Endothelial cell of umbilical vein (primary cell): ENCODE measurements at regions not wholly inside any gene's neighbourhood (a gene's known extent, or its start where the extent isn't known, plus 50 kb on each side); places are given as distances from the start of the nearest gene placed in this dataset.

Experiments
- BruUV-seq: library from RNA; stranded (reverse); fragments of 400-500 nt; replicated peaks from 2 replicates; lab custom pipeline; 2021; lab: Mats Ljungman, UMichigan
- CTCF ChIA-PET: fragments of 300-600, 350-600 bp; sonication (Branson Sonifier 250); formaldehyde crosslinking; loops from one replicate; lab custom pipeline; 2021; ENCODE audit warnings: antibody characterized with exemption, inconsistent platforms; lab: Charles Lee
- POLR2A ChIA-PET: fragments of 300-600, 350-600 bp; sonication (Branson Sonifier 250); formaldehyde crosslinking; loops from one replicate; lab custom pipeline; 2021; ENCODE audit warnings: antibody characterized with exemption, inconsistent platforms; lab: Charles Lee
- DNase-seq: peaks from one replicate; pipeline ENCODE4 v3.0.0-alpha.2; 2011; ENCODE audit warnings: low read depth, low spot score
- FAIRE-seq: peaks from 2 replicates; lab custom pipeline; 2011; peaks lifted over from hg19 to GRCh38; lab: Jason Lieb, UNC
- H2AFZ ChIP-seq: 2 replicates; pipeline ENCODE4 v1.6.0; 2012; ENCODE audit warnings: low read depth, low read length, control low read depth, inconsistent platforms
- H3K27ac ChIP-seq: 2 replicates; pipeline ENCODE4 v1.5.1; 2011; ENCODE audit warnings: low read depth, mild to moderate bottlenecking, control low read depth, low read length, moderate library complexity; ENCODE audit not compliant: insufficient read depth
- H3K27me3 ChIP-seq, 2 experiments: 2 replicates each; pipeline versions ENCODE4 v1.6.0 to v1.6.1; 2011; ENCODE audit warnings: low read length in 2 of 2, mixed read lengths in 1 of 2; ENCODE audit not compliant: control insufficient read depth in 2 of 2, insufficient read depth in 2 of 2
- H3K36me3 ChIP-seq, 2 experiments: 2 replicates in 1 of 2; 3 replicates in 1 of 2; pipeline ENCODE4 v1.5.1; 2011; ENCODE audit warnings: low read length in 2 of 2, mild to moderate bottlenecking in 1 of 2, moderate library complexity in 1 of 2; ENCODE audit not compliant: control insufficient read depth in 2 of 2, insufficient read depth in 2 of 2; ENCODE audit errors: extremely low read depth in 1 of 2
- H3K4me1 ChIP-seq: 3 replicates; pipeline ENCODE4 v1.5.1; 2011; ENCODE audit warnings: mild to moderate bottlenecking, low read length; ENCODE audit not compliant: control insufficient read depth, insufficient read depth; ENCODE audit errors: extremely low read depth
- H3K4me2 ChIP-seq: 2 replicates; pipeline ENCODE4 v1.6.1; 2011; ENCODE audit warnings: low read length, control low read depth, mixed read lengths; ENCODE audit not compliant: insufficient read depth
- H3K4me3 ChIP-seq, 3 experiments: fragments of 200-600 bp in 1 of 3; sonication (generic), shearing (Covaris generic) in 1 of 3; replicated peaks in 1 of 3; 2 replicates each; pipeline ENCODE4 v1.5.1; 2011 to 2016; ENCODE audit warnings: control low read depth in 3 of 3, low read length in 3 of 3, mild to moderate bottlenecking in 2 of 3, inconsistent platforms in 1 of 3, low read depth in 1 of 3, moderate library complexity in 1 of 3; ENCODE audit not compliant: insufficient read depth in 1 of 3
- H3K79me2 ChIP-seq: 2 replicates; pipeline ENCODE4 v1.6.0; 2012; ENCODE audit warnings: low read length, inconsistent platforms; ENCODE audit not compliant: control insufficient read depth, insufficient read depth
- H3K9ac ChIP-seq: replicated peaks from 2 replicates; pipeline ENCODE3; 2011; ENCODE audit warnings: low read length, control low read depth; ENCODE audit not compliant: insufficient read depth; ENCODE audit errors: extremely low read depth
- H3K9me1 ChIP-seq: replicated peaks from 3 replicates; pipeline ENCODE4 v1.6.0; 2011; ENCODE audit warnings: mild to moderate bottlenecking, low read length; ENCODE audit not compliant: control insufficient read depth, insufficient read depth; ENCODE audit errors: extremely low read depth
- H3K9me3 ChIP-seq: replicated peaks from 2 replicates; pipeline ENCODE4 v1.5.1; 2012; ENCODE audit warnings: low read length, inconsistent platforms; ENCODE audit not compliant: control insufficient read depth, insufficient read depth
- H4K20me1 ChIP-seq: replicated peaks from 2 replicates; pipeline ENCODE3; 2011; ENCODE audit warnings: mild to moderate bottlenecking, low read length; ENCODE audit not compliant: control insufficient read depth, insufficient read depth; ENCODE audit errors: extremely low read depth
- EZH2 ChIP-seq: IDR thresholded peaks from 2 replicates; pipeline ENCODE4 v1.6.1; 2012; ENCODE audit warnings: borderline replicate concordance, low read depth, mild to moderate bottlenecking, moderate library complexity, low read length, inconsistent platforms; ENCODE audit not compliant: severe bottlenecking
- FOS ChIP-seq: IDR thresholded peaks from 2 replicates; pipeline ENCODE4 v1.6.1; 2011; ENCODE audit warnings: mild to moderate bottlenecking, low read length, moderate library complexity, borderline replicate concordance; ENCODE audit not compliant: insufficient read depth
- GATA2 ChIP-seq: IDR thresholded peaks from 2 replicates; pipeline ENCODE4 v1.7.0; 2011; ENCODE audit warnings: low read depth, mild to moderate bottlenecking, moderate library complexity, mixed read lengths, low read length; ENCODE audit not compliant: insufficient read length, insufficient read depth
- JUN ChIP-seq: IDR thresholded peaks from 2 replicates; pipeline ENCODE4 v1.6.1; 2011; ENCODE audit warnings: borderline replicate concordance, low read depth; ENCODE audit not compliant: insufficient read length, insufficient read depth
- MAX ChIP-seq: IDR thresholded peaks from 2 replicates; pipeline ENCODE4 v1.6.1; 2011; ENCODE audit not compliant: insufficient read depth, insufficient read length
- MYC ChIP-seq: IDR thresholded peaks from one replicate; pipeline ENCODE4 v1.6.1; 2011; ENCODE audit warnings: mild to moderate bottlenecking, low read depth, low read length
- POLR2A ChIP-seq: IDR thresholded peaks from 2 replicates; pipeline ENCODE4 v1.6.1; 2012; ENCODE audit warnings: low read depth, mild to moderate bottlenecking, control low read depth, low read length
- POLR2AphosphoS5 ChIP-seq: IDR thresholded peaks from 2 replicates; pipeline ENCODE4 v1.6.1; 2012; ENCODE audit warnings: low read depth, mild to moderate bottlenecking, control low read depth, low read length, moderate library complexity; ENCODE audit not compliant: insufficient read depth
- dilution Hi-C: fragments of 300-500 bp; cut with MboI; formaldehyde crosslinking; loops from one replicate; pipeline ENCODE4 v1.15.0; 2019; ENCODE audit warnings: low sequenced_read_pairs; ENCODE audit not compliant: extremely low pct_ligation_motif_present
- intact Hi-C: fragments of 100-400 bp; cut with micrococcal nuclease; formaldehyde crosslinking; loops from one replicate; pipeline ENCODE4 v1.10.0; 2022
- TF ChIP-seq, protein P1 (sequence below), 2 donors: IDR thresholded peaks; 1 replicate in 1 of 2; 2 replicates in 1 of 2; pipeline ENCODE4 v1.5.1; 2011; ENCODE audit warnings: low read length in 2 of 2, mild to moderate bottlenecking in 2 of 2, moderate library complexity in 2 of 2, control low read depth in 1 of 2, inconsistent platforms in 1 of 2, low read depth in 1 of 2; ENCODE audit not compliant: insufficient read depth in 1 of 2; ENCODE audit errors: extremely low read depth in 1 of 2

DNA sequence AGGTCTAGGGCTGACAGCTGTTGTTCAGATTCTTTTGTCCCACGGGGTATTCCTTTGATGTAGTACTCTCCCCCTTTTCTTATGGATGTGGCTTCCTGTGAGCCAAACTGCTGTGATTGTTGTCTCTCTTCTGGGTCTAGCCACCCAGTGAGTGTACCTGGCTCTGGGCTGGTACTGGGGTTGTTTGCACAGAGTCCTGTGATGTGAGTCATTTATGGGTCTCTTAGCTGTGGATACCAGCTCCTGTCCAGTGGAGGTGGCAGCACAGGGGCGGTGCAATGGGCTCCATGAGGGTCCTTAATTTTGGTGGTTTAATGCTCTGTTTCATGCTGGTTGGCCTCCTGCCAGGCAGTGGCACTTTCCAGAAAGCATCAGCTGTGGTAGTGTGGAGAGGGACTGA, 161.3 kb downstream of the CAVIN4 start:
- Histone ChIP-seq H3K9me1 (no peaks in the 10 kb centered on the region), H3K4me2 (no peak overlapping the region), H3K4me3 (no peak overlapping the region), H3K9ac (no peak overlapping the region), H3K27ac (no peak overlapping the region), H3K4me1 (no peaks in the 10 kb centered on the region), H2AFZ (no peak overlapping the region), H3K79me2 (no peaks in the 10 kb centered on the region), H3K9me3 (no peaks in the 10 kb centered on the region), H3K27me3 (no peaks in the 10 kb centered on the region), H4K20me1 (no peaks in the 10 kb centered on the region), H3K36me3 (no peaks in the 10 kb centered on the region)
- TF ChIP-seq POLR2AphosphoS5 (no peak), POLR2A (no peak), FOS (no peak), MYC (no peak), EZH2 (no peak), GATA2 (no peak), MAX (no peak), JUN (no peak)
- TF ChIP-seq, protein P1, sequence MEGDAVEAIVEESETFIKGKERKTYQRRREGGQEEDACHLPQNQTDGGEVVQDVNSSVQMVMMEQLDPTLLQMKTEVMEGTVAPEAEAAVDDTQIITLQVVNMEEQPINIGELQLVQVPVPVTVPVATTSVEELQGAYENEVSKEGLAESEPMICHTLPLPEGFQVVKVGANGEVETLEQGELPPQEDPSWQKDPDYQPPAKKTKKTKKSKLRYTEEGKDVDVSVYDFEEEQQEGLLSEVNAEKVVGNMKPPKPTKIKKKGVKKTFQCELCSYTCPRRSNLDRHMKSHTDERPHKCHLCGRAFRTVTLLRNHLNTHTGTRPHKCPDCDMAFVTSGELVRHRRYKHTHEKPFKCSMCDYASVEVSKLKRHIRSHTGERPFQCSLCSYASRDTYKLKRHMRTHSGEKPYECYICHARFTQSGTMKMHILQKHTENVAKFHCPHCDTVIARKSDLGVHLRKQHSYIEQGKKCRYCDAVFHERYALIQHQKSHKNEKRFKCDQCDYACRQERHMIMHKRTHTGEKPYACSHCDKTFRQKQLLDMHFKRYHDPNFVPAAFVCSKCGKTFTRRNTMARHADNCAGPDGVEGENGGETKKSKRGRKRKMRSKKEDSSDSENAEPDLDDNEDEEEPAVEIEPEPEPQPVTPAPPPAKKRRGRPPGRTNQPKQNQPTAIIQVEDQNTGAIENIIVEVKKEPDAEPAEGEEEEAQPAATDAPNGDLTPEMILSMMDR (IDR thresholded peaks at IDR 0.05; ENCODE audit: extremely low read depth in 1 of 2, insufficient read depth in 1 of 2, low read depth in 1 of 2, low read length in 2 of 2): no peak
- no peak for DNase-seq
- CTCF ChIA-PET: no interaction called here
- POLR2A ChIA-PET: no interaction called here
- dilution Hi-C loops: no loop called here
- FAIRE-seq: no peak
- intact Hi-C loops: no loop called here
- BruUV-seq: no TSS peak
